PC-3 (cell line): ENCODE measurements at regions not wholly inside any gene's neighbourhood (a gene's known extent, or its start where the extent isn't known, plus 50 kb on each side); places are given as distances from the start of the nearest gene placed in this dataset.

Source experiments
- EZH2 ChIP-seq: fragments of 300-600 bp; sonication (generic); IDR thresholded peaks from one replicate; pipeline ENCODE4 v1.6.1; 2017; ENCODE audit warnings: antibody characterized with exemption, mild to moderate bottlenecking, low read length; ENCODE audit not compliant: unreplicated experiment
- TF ChIP-seq, protein P1 (sequence below): fragments of 300-600 bp; sonication (generic); conservative IDR thresholded peaks from 2 replicates; pipeline ENCODE4 v1.5.1; 2017; ENCODE audit warnings: antibody characterized with exemption, low read depth, mild to moderate bottlenecking, low read length

DNA sequence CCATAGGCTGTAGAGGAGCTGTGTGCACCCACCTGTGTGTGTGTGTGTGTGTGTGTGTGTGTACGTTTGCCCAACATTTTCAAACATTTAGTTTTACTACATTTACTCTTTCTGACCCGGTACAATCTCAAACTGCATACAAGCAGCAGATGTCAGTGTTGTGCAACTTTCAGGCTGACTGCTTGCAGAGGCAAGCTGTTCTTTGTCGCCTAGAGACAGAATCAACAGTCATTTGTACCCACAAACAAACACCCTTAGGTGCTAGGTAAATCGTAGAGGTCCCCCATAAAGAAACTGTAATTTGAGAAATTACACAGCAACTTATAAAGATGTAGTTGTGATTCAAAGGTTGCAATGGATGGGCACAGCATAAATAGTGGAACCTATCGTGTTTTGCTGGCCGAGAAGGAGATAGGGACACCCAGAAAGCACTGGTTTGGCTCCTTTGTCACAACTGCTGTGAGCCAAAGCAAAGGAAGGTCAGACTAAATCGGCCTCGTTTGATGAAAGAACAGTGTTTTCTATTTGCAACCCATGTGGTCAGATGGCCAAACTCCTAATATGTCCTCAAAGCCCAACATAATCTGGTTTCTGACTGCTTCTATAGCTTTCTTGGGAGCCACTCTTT lies 478.4 kb downstream of the TOX3 start:
- TF ChIP-seq EZH2, result no peak
- TF ChIP-seq, protein P1, sequence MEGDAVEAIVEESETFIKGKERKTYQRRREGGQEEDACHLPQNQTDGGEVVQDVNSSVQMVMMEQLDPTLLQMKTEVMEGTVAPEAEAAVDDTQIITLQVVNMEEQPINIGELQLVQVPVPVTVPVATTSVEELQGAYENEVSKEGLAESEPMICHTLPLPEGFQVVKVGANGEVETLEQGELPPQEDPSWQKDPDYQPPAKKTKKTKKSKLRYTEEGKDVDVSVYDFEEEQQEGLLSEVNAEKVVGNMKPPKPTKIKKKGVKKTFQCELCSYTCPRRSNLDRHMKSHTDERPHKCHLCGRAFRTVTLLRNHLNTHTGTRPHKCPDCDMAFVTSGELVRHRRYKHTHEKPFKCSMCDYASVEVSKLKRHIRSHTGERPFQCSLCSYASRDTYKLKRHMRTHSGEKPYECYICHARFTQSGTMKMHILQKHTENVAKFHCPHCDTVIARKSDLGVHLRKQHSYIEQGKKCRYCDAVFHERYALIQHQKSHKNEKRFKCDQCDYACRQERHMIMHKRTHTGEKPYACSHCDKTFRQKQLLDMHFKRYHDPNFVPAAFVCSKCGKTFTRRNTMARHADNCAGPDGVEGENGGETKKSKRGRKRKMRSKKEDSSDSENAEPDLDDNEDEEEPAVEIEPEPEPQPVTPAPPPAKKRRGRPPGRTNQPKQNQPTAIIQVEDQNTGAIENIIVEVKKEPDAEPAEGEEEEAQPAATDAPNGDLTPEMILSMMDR, result no peak
